Mucosa of descending colon (tissue), 3 donors: ENCODE measurements at regions not wholly inside any gene's neighbourhood (a gene's known extent, or its start where the extent isn't known, plus 50 kb on each side); places are given as distances from the start of the nearest gene placed in this dataset.

ENCODE experiments used
- ATAC-seq: fragments of 200-7000 bp; cut with Tn5 transposase; one replicate; pipeline ENCODE4 v1.9.1; 2020; ENCODE audit warnings: mild to moderate bottlenecking, moderate library complexity
- DNase-seq, 3 donors: peaks; one replicate each; pipeline ENCODE4 v3.0.0-alpha.2; 2020
- H3K36me3 ChIP-seq: fragments of 200-600 bp; one replicate; pipeline ENCODE4 v1.8.0; 2021; ENCODE audit warnings: low read depth, mild to moderate bottlenecking
- H3K4me1 ChIP-seq: fragments of 200-600 bp; one replicate; pipeline ENCODE4 v1.8.0; 2021; ENCODE audit warnings: low read depth, mild to moderate bottlenecking
- H3K4me3 ChIP-seq: fragments of 200-600 bp; one replicate; pipeline ENCODE4 v1.8.0; 2021; ENCODE audit warnings: mild to moderate bottlenecking
- H3K9me3 ChIP-seq: fragments of 200-600 bp; one replicate; pipeline ENCODE4 v1.8.0; 2021; ENCODE audit warnings: mild to moderate bottlenecking
- CTCF ChIP-seq: fragments of 200-600 bp; IDR thresholded peaks from one replicate; pipeline ENCODE4 v1.8.0; 2022; ENCODE audit warnings: antibody characterized with exemption, mild to moderate bottlenecking
- intact Hi-C, 2 donors: fragments of 100-400 bp; cut with DNase I in 1 of 2; cut with micrococcal nuclease in 1 of 2; formaldehyde crosslinking; loops; one replicate each; pipeline versions ENCODE4 v1.11.0 to v1.11.1; 2022; cut with DNase I, micrococcal nuclease
- donor health status: DM: no; HTN: no; CAD: no; lungs with moderate emphysema.
- donor health status: DM: no; HTN: no; CAD: no.
- donor health status: DM: no; HTN: yes; CAD: no.

DNA sequence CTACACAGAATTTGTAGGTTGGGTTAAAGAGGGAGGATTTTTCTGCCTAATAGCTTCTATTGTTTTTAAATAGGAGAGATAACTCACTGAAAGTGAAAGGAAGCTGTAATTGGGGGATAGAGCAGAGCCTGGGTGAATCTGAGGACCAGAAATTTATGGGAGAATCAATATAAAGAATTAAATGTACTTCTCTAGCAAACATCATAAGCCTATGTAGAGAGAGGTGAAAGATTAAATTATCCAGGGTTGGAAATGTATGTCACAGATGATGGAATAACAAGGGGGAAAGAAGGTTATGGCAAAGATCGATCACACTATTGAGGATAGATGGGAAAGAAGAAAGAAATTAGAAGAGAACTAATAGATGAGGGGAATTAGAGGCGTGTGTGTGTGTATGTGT is 104.4 kb upstream of the DCAF8L1 start:
- Histone ChIP-seq H3K4me3 (no peak overlapping the region), H3K9me3 (no peaks in the 10 kb centered on the region), H3K36me3 (no peaks in the 10 kb centered on the region), H3K4me1 (no peaks in the 10 kb centered on the region)
- ATAC-seq (no peak), DNase-seq (no peak)
- intact Hi-C loops = no loop called here
- TF ChIP-seq CTCF = no peak

GRCh38 chrX:28058901-28059300 is 77.7 kb upstream of the DCAF8L1 start:
- no peak for TF ChIP-seq CTCF
- ATAC-seq (peak; percentile 49), DNase-seq (peak in 2 of 3 donors; percentile 23 to 69)

DNA sequence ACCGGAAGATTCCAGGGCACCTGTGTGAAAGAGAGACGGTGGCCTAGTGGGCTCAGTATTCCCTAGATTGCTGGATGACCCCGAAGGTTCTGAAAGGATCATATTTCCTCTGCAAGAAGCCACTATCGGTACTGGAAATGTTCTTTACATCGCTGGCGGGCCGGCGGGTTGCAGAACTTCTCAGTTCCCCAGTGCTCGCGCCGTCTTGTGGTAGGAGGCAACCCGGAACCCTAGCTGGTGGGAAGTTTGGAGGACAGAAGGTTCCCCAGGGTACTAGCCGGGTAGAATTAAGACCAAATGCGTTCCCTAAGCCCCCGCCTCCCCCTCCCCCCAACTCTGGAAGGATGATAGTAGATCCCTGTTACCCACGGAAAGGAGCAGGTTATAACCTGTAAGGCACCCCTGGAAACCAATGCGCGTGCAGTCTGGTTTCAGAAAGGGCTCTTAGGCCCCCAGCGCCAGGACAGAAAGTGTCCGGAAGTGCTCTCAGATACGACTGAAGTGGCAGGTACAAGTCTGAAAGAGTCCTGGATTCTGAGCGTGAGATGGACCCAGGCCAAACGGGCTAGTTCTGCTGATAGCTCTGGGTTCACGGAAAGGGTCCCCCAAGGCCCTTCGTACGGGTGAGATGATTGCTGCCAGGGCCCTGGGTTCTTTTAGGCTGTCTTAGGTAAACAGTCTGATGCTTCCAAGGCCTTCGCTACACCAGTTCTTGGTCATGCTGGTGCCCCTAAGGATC is 61.7 kb upstream of the DCAF8L1 start:
- no peak for TF ChIP-seq CTCF
- Histone ChIP-seq H3K9me3 (no peaks in the 10 kb centered on the region), H3K36me3 (no peaks in the 10 kb centered on the region), H3K4me3 (no peak overlapping the region), H3K4me1 (no peaks in the 10 kb centered on the region)
- DNase-seq = no peak
- ATAC-seq = no peak
- intact Hi-C loops = no loop called here

More at GRCh38 chrX:28058901-28059300, 77.7 kb upstream of the DCAF8L1 start:
- Histone ChIP-seq H3K9me3 (peaks cover 5% of the 10 kb centered on the region), H3K36me3 (no peaks in the 10 kb centered on the region), H3K4me3 (no peak overlapping the region), H3K4me1 (no peaks in the 10 kb centered on the region)
- intact Hi-C loops = no loop called here

- Histone ChIP-seq H3K36me3 (no peaks in the 10 kb centered on the region), H3K9me3 (no peaks in the 10 kb centered on the region), H3K4me1 (no peaks in the 10 kb centered on the region), H3K4me3 (no peak overlapping the region)
- ATAC-seq (no peak), DNase-seq (no peak)
- TF ChIP-seq CTCF = no peak
- intact Hi-C loops = no loop called here
Measured at GRCh38 chrX:28042260-28042659, 61.0 kb upstream of the DCAF8L1 start.

GRCh38 chrX:28039258-28039657 is 58.0 kb upstream of the DCAF8L1 start:
- intact Hi-C loops = no loop called here
- Histone ChIP-seq H3K36me3 (no peaks in the 10 kb centered on the region), H3K9me3 (no peaks in the 10 kb centered on the region), H3K4me1 (no peaks in the 10 kb centered on the region), H3K4me3 (no peak overlapping the region)
- DNase-seq (no peak), ATAC-seq (no peak)
- TF ChIP-seq CTCF = no peak
